Neuronal stem cell (in vitro differentiated cells): ENCODE measurements at regions not wholly inside any gene's neighbourhood (a gene's known extent, or its start where the extent isn't known, plus 50 kb on each side); places are given as distances from the start of the nearest gene placed in this dataset.

Experiments used
- DNase-seq: peaks from one replicate; pipeline ENCODE4 v3.0.0-alpha.2; 2013; ENCODE audit warnings: low spot score
- H2AFZ ChIP-seq: one replicate; pipeline ENCODE4 v1.6.1; 2013; ENCODE audit warnings: mild to moderate bottlenecking, low read length, inconsistent platforms
- H2AK5ac ChIP-seq: 2 replicates; pipeline ENCODE4 v1.6.1; 2013; ENCODE audit warnings: low read depth, mild to moderate bottlenecking, inconsistent platforms, low read length, moderate library complexity, mixed read lengths
- H2BK120ac ChIP-seq: 2 replicates; pipeline ENCODE4 v1.6.1; 2013; ENCODE audit warnings: low read depth, mild to moderate bottlenecking, inconsistent platforms, low read length, moderate library complexity, mixed read lengths
- H2BK12ac ChIP-seq: one replicate; pipeline ENCODE4 v1.6.1; 2013; ENCODE audit warnings: low read length, inconsistent platforms
- H2BK15ac ChIP-seq: 2 replicates; pipeline ENCODE4 v1.6.1; 2013; ENCODE audit warnings: mild to moderate bottlenecking, low read length, inconsistent platforms, mixed read lengths
- H2BK5ac ChIP-seq: one replicate; pipeline ENCODE4 v1.6.1; 2013; ENCODE audit warnings: inconsistent platforms, mild to moderate bottlenecking, low read length, moderate library complexity
- H3K14ac ChIP-seq: one replicate; pipeline ENCODE4 v1.6.1; 2013; ENCODE audit warnings: low read length, inconsistent platforms
- H3K18ac ChIP-seq: 2 replicates; pipeline ENCODE4 v1.6.1; 2013; ENCODE audit warnings: low read length, inconsistent platforms
- H3K23ac ChIP-seq: 2 replicates; pipeline ENCODE4 v1.6.1; 2013; ENCODE audit warnings: low read depth, mild to moderate bottlenecking, mixed read lengths, low read length, inconsistent platforms; ENCODE audit not compliant: poor library complexity
- H3K27ac ChIP-seq: replicated peaks from 3 replicates; pipeline ENCODE4 v1.5.1; 2013; ENCODE audit warnings: low read length, inconsistent platforms
- H3K27me3 ChIP-seq, 3 experiments: 2 replicates each; pipeline ENCODE4 v1.6.1; 2013; ENCODE audit warnings: low read length in 3 of 3, mild to moderate bottlenecking in 2 of 3, inconsistent platforms in 1 of 3, low read depth in 1 of 3, mixed read lengths in 1 of 3, moderate library complexity in 1 of 3; ENCODE audit not compliant: control insufficient read depth in 3 of 3, insufficient read depth in 3 of 3
- H3K36me3 ChIP-seq, 2 donors: replicated peaks in 1 of 2; 2 replicates each; pipeline ENCODE4 v1.6.1; 2013; ENCODE audit warnings: low read length in 2 of 2; ENCODE audit not compliant: control insufficient read depth in 2 of 2, insufficient read depth in 2 of 2
- H3K4ac ChIP-seq: 2 replicates; pipeline ENCODE4 v1.6.1; 2013; ENCODE audit warnings: inconsistent platforms, mild to moderate bottlenecking, low read length, moderate library complexity
- H3K4me1 ChIP-seq, 2 donors: 1 replicate in 1 of 2; 2 replicates in 1 of 2; pipeline ENCODE4 v1.6.1; 2013; ENCODE audit warnings: low read length in 2 of 2, low read depth in 1 of 2; ENCODE audit not compliant: control insufficient read depth in 2 of 2, insufficient read depth in 1 of 2
- H3K4me2 ChIP-seq: one replicate; pipeline ENCODE4 v1.6.1; 2013; ENCODE audit warnings: mild to moderate bottlenecking, low read length, inconsistent platforms; ENCODE audit not compliant: insufficient read depth, poor library complexity, severe bottlenecking
- H3K4me3 ChIP-seq, 2 donors: 2 replicates each; pipeline ENCODE4 v1.5.1; 2013; ENCODE audit warnings: low read length in 2 of 2, mild to moderate bottlenecking in 2 of 2, inconsistent platforms in 1 of 2, moderate library complexity in 1 of 2
- H3K79me1 ChIP-seq: one replicate; pipeline ENCODE4 v1.6.1; 2013; ENCODE audit warnings: low read depth, mild to moderate bottlenecking, inconsistent platforms, low read length, moderate library complexity
- H3K9ac ChIP-seq: one replicate; pipeline ENCODE4 v1.6.1; 2013; ENCODE audit warnings: mild to moderate bottlenecking, low read depth, low read length, inconsistent platforms; ENCODE audit not compliant: poor library complexity
- H3K9me3 ChIP-seq, 2 donors: replicated peaks in 1 of 2; 2 replicates each; pipeline versions ENCODE3 to v1.6.1; 2013; ENCODE audit warnings: low read length in 2 of 2, mild to moderate bottlenecking in 2 of 2, inconsistent platforms in 1 of 2, low read depth in 1 of 2, mixed read lengths in 1 of 2, moderate library complexity in 1 of 2; ENCODE audit not compliant: control insufficient read depth in 2 of 2, insufficient read depth in 1 of 2
- H4K8ac ChIP-seq: one replicate; pipeline ENCODE4 v1.6.1; 2013; ENCODE audit warnings: low read depth, mild to moderate bottlenecking, inconsistent platforms, low read length, moderate library complexity
- H4K91ac ChIP-seq: one replicate; pipeline ENCODE4 v1.6.1; 2013; ENCODE audit warnings: low read length, low read depth, mild to moderate bottlenecking, inconsistent platforms; ENCODE audit not compliant: poor library complexity
- WGBS, 2 donors: extraction: QIAGEN DNeasy Blood & Tissue Kit; methylation state at CpG; one replicate each; pipeline ENCODE4 v1.1.7; 2013; ENCODE audit warnings: missing lambda C conversion rate in 2 of 2, mixed read lengths in 1 of 2; ENCODE audit not compliant: insufficient read length in 2 of 2, insufficient replicate concordance in 1 of 2; ENCODE audit errors: extremely low coverage in 2 of 2; 5-methylcytosine and 5-hydroxymethylcytosine counted together

- no peak overlapping the region for H4K8ac ChIP-seq
- H2BK5ac ChIP-seq: no peak overlapping the region
- H3K9ac ChIP-seq: no peak overlapping the region
- peak overlapping the region; percentile 65 for H4K91ac ChIP-seq
- no peak overlapping the region for H2AK5ac ChIP-seq
- no peak overlapping the region for H3K4me3 ChIP-seq
- no peak overlapping the region for H3K14ac ChIP-seq
- H3K79me1 ChIP-seq: no peaks in the 10 kb centered on the region
- H2BK12ac ChIP-seq: no peak overlapping the region
- no peak overlapping the region for H3K18ac ChIP-seq
- peaks cover 0 to 3% of the 10 kb centered on the region in 2 donors for H3K36me3 ChIP-seq
- peaks cover 0 to 3% of the 10 kb centered on the region in 2 donors for H3K4me1 ChIP-seq
- no peak overlapping the region for H2AFZ ChIP-seq
- H3K9me3 ChIP-seq: peaks cover 2 to 4% of the 10 kb centered on the region in 2 donors
- peak overlapping the region; percentile 38 for H3K4ac ChIP-seq
- no peak for DNase-seq
- WGBS, 2 donors: no CpG with 5 or more reads among the region's 17 CpGs
- no peak overlapping the region for H3K23ac ChIP-seq
- no peaks in the 10 kb centered on the region for H3K27me3 ChIP-seq
- no peak overlapping the region for H3K27ac ChIP-seq
- H2BK120ac ChIP-seq: no peak overlapping the region
- H3K4me2 ChIP-seq: no peak overlapping the region
- H2BK15ac ChIP-seq: peak overlapping the region; percentile 25
Observed at GRCh38 chr16:11478431-11479119, 108.1 kb downstream of the LITAF start.

DNA sequence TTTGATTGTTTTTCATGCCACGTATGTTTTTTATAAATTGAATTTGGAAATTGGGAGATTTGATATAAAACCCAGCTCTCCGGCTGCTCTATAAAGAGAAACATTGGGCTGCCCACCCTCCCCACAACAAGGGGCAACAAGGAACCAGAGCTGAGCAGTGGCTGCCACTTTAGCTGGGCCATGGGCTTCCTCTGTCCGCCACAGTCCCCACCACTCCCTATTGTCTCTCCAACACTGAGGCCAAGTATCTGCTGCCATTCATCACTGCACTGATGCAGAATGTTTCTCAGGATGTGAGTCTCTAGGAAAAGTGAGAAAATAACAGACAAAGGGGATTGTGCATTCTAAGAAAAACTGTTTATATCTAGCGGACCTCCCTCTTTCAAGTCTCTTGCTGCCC is 106.8 kb downstream of the LITAF start:
- Histone ChIP-seq H3K4me3 (no peak overlapping the region), H3K18ac (no peak overlapping the region), H2BK120ac (no peak overlapping the region), H3K23ac (no peak overlapping the region), H3K27ac (no peak overlapping the region), H3K4me1 (peaks cover 0 to 3% of the 10 kb centered on the region in 2 donors), H2BK12ac (no peak overlapping the region), H2BK15ac (no peak overlapping the region), H3K27me3 (no peaks in the 10 kb centered on the region), H3K4ac (no peak overlapping the region), H3K9ac (no peak overlapping the region), H3K14ac (no peak overlapping the region), H3K9me3 (peaks cover 7 to 13% of the 10 kb centered on the region in 2 donors), H2BK5ac (no peak overlapping the region), H3K79me1 (no peaks in the 10 kb centered on the region), H2AK5ac (no peak overlapping the region), H2AFZ (no peak overlapping the region), H3K4me2 (no peak overlapping the region), H4K91ac (no peak overlapping the region), H3K36me3 (peaks cover 0 to 3% of the 10 kb centered on the region in 2 donors), H4K8ac (no peak overlapping the region)
- no CpG with 5 or more reads among the region's 4 CpGs for WGBS, 2 donors
- DNase-seq: no peak

GRCh38 chr16:11480634-11481033 is 106.1 kb downstream of the LITAF start:
- H3K36me3 ChIP-seq: peaks cover 0 to 3% of the 10 kb centered on the region in 2 donors
- no peak overlapping the region for H2BK15ac ChIP-seq
- no peak overlapping the region for H3K18ac ChIP-seq
- no peak overlapping the region for H2AFZ ChIP-seq
- no CpG with 5 or more reads among the region's 5 CpGs for WGBS, 2 donors
- H3K9ac ChIP-seq: no peak overlapping the region
- no peaks in the 10 kb centered on the region for H3K79me1 ChIP-seq
- no peak overlapping the region for H2BK12ac ChIP-seq
- H2BK120ac ChIP-seq: no peak overlapping the region
- H3K27me3 ChIP-seq: no peaks in the 10 kb centered on the region
- no peak overlapping the region for H2AK5ac ChIP-seq
- H3K27ac ChIP-seq: no peak overlapping the region
- H3K23ac ChIP-seq: no peak overlapping the region
- no peak overlapping the region for H3K14ac ChIP-seq
- no peak overlapping the region for H4K91ac ChIP-seq
- no peak overlapping the region for H3K4me3 ChIP-seq
- H3K4me1 ChIP-seq: peaks cover 0 to 3% of the 10 kb centered on the region in 2 donors
- no peak for DNase-seq
- H2BK5ac ChIP-seq: no peak overlapping the region
- H4K8ac ChIP-seq: no peak overlapping the region
- no peak overlapping the region for H3K4ac ChIP-seq
- H3K4me2 ChIP-seq: no peak overlapping the region
- H3K9me3 ChIP-seq: peaks cover 6 to 19% of the 10 kb centered on the region in 2 donors

DNA sequence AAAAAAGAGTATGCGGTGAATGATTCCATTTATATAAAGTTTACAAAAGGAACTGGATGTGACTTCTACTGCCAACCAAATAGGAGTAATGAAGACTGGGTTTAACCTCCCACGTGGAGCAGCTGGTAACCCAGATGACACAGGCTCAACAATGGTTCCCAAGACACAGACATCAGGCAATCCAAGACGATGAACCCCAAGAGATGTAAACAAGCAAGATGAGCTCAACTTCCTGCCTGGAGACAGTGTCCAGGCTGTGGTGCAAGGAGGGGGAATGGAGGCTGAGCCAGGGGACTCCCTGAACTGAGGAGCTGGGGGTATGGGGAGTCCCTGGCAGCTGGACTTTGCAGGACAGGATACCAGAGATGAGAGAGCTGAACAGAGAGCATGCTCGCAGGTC is 104.7 kb downstream of the LITAF start:
- H3K23ac ChIP-seq: no peak overlapping the region
- H2BK5ac ChIP-seq: no peak overlapping the region
- WGBS, 2 donors: no CpG with 5 or more reads among the region's 4 CpGs
- H3K4me1 ChIP-seq: no peaks in the 10 kb centered on the region
- no peak overlapping the region for H4K8ac ChIP-seq
- H3K9me3 ChIP-seq: peaks cover 6 to 19% of the 10 kb centered on the region in 2 donors
- H3K27me3 ChIP-seq: no peaks in the 10 kb centered on the region
- H2BK15ac ChIP-seq: no peak overlapping the region
- H3K79me1 ChIP-seq: no peaks in the 10 kb centered on the region
- H2AFZ ChIP-seq: no peak overlapping the region
- no peak overlapping the region for H2BK12ac ChIP-seq
- H3K27ac ChIP-seq: no peak overlapping the region
- H4K91ac ChIP-seq: no peak overlapping the region
- H3K36me3 ChIP-seq: no peaks in the 10 kb centered on the region
- no peak overlapping the region for H3K4me3 ChIP-seq
- no peak overlapping the region for H3K4me2 ChIP-seq
- H3K14ac ChIP-seq: no peak overlapping the region
- no peak overlapping the region for H3K4ac ChIP-seq
- H3K9ac ChIP-seq: no peak overlapping the region
- H2AK5ac ChIP-seq: no peak overlapping the region
- H2BK120ac ChIP-seq: no peak overlapping the region
- H3K18ac ChIP-seq: no peak overlapping the region
- DNase-seq: no peak
